ENCODE measurements at regions not wholly inside any gene's neighbourhood (a gene's known extent, or its start where the extent isn't known, plus 50 kb on each side); places are given as distances from the start of the nearest gene placed in this dataset.
A peak's percentile ranks its signal among the peaks of the same experiment; 100 is the strongest.

- no peak overlapping the region for H3K4me3 ChIP-seq (ENCODE audit: low read depth, low read length)
- TF ChIP-seq CTCF (conservative IDR thresholded peaks at IDR 0.05; ENCODE audit: low read depth, low read length) = no peak
- peak; percentile 85 for DNase-seq (ENCODE audit: low read depth)
Measured at GRCh38 chr6:147131532-147132128, 72.6 kb upstream of the STXBP5 start.

GRCh38 chr6:147132889-147133288, 71.3 kb upstream of the STXBP5 start:
- TF ChIP-seq CTCF (conservative IDR thresholded peaks at IDR 0.05; ENCODE audit: low read depth, low read length) = no peak
- no peak overlapping the region for H3K4me3 ChIP-seq (ENCODE audit: low read depth, low read length)
- peak; percentile 60 for DNase-seq (ENCODE audit: low read depth)

GRCh38 chr6:147133669-147134068, 70.5 kb upstream of the STXBP5 start:
- TF ChIP-seq CTCF (conservative IDR thresholded peaks at IDR 0.05; ENCODE audit: low read depth, low read length) = no peak
- no peak for DNase-seq (ENCODE audit: low read depth)
- no peak overlapping the region for H3K4me3 ChIP-seq (ENCODE audit: low read depth, low read length)

GRCh38 chr6:147135211-147135681, 69.0 kb upstream of the STXBP5 start:
- H3K4me3 ChIP-seq (ENCODE audit: low read depth, low read length) = no peak overlapping the region
- TF ChIP-seq CTCF (conservative IDR thresholded peaks at IDR 0.05; ENCODE audit: low read depth, low read length) = no peak
- DNase-seq (ENCODE audit: low read depth) = peak; percentile 99

GRCh38 chr6:147136057-147136456, 68.2 kb upstream of the STXBP5 start:
- DNase-seq (ENCODE audit: low read depth) = no peak
- TF ChIP-seq CTCF (conservative IDR thresholded peaks at IDR 0.05; ENCODE audit: low read depth, low read length) = no peak
- no peak overlapping the region for H3K4me3 ChIP-seq (ENCODE audit: low read depth, low read length)

GRCh38 chr6:147137986-147138385, 66.2 kb upstream of the STXBP5 start:
- no peak overlapping the region for H3K4me3 ChIP-seq (ENCODE audit: low read depth, low read length)
- TF ChIP-seq CTCF (conservative IDR thresholded peaks at IDR 0.05; ENCODE audit: low read depth, low read length) = no peak
- no peak for DNase-seq (ENCODE audit: low read depth)

- H3K4me3 ChIP-seq (ENCODE audit: low read depth, low read length) = no peak overlapping the region
- TF ChIP-seq CTCF (conservative IDR thresholded peaks at IDR 0.05; ENCODE audit: low read depth, low read length) = no peak
- no peak for DNase-seq (ENCODE audit: low read depth)
Measured at GRCh38 chr6:147138835-147139234, 65.4 kb upstream of the STXBP5 start.

Measured in choroid plexus epithelial cell (primary cell).